Posterior vena cava (tissue), 2 donors: ENCODE measurements at regions not wholly inside any gene's neighbourhood (a gene's known extent, or its start where the extent isn't known, plus 50 kb on each side); places are given as distances from the start of the nearest gene placed in this dataset.
A peak's percentile ranks its signal among the peaks of the same experiment; 100 is the strongest.

Experiments
- DNase-seq: peaks from one replicate; pipeline ENCODE4 v3.0.0-alpha.2; 2020; ENCODE audit warnings: low spot score
- intact Hi-C, 2 donors: fragments of 100-400 bp; cut with DNase I; formaldehyde crosslinking; loops; one replicate each; pipeline versions ENCODE4 v1.14.1 to v1.14.2; 2022 to 2023
- donor health status: DM: yes; HTN: yes; CAD: no.
- donor health status: DM: yes; HTN: yes; CAD: no.

- no peak for DNase-seq
- intact Hi-C loops = no loop called here
These were observed 54.5 kb upstream of the HTR4 start for GRCh38 chr5:148708854-148709253.

DNA sequence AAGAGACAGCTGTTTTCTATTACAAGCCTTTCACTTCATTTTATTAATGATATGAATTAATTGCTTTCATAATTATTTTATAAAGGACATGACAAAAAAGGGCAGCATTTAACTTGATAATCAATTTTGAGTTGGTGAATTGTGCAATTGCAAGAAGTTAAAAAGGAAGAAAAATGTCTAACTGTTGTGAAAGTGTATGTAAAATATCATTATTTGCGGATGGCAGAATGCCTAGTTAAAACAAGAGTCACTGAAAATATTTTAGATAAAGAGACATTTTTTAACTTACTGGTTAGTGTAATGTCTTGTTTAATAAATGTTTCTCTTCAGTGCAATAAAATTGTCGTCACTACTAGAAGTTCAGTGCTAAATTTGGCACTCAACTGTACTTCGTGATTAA is 57.6 kb upstream of the HTR4 start:
- intact Hi-C loops = no loop called here
- DNase-seq = no peak

DNA sequence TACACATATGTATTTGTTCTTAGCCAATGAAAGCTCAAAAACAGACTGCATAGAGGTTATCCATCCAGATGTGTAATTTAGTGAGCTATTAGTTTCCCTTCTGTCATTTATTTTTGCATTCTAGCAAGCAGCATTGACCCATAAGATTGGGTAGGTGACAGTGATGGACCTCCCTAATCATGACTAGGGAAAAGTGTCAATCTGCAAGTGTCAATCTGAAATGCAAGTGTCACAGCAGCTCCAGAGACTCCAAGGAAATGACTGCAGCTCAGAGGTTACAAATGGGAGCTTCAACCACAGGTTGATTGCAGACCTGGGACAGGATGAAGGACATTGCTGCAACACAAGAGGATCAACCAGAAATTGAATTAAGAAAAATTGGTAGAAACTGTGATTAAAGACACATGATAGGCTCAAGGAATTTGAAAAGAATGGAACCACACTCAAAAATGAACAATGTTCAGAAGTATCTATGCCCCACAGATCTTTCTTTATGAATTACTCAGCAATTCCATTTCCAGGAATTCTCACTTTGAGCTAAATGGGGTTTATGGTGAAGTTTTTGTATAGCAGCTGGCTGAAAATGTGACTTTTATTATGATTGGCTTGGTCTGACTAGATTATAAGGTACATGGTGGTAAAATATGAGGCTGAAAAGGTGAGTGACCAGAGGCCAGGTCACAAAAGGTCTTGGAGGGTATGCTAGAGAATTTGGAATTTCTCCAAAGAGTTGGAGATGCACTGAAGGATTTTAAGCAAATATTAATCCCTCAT is 59.6 kb upstream of the HTR4 start:
- intact Hi-C loops = no loop called here
- no peak for DNase-seq

- DNase-seq = no peak
- intact Hi-C loops = no loop called here
These were observed 62.4 kb upstream of the HTR4 start for GRCh38 chr5:148716716-148717115.

DNA sequence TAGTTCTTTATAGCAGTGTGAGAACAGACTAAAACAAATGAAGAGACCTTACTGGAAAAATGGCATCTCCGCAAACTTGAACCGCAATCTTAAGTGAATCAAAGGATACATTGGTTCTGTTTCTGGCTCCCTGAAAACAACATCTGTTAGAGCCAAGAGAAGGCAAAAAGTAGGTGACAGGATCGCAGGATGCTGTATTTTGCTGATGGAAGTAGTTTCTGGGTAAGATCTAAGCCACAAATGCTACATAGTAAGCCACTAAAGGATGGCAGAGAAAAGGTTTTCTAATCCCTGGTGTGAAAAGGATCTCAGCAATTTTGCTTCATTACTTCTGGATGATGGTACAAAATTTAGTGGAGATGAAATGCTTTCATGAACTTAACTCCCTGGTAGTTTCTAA is 63.3 kb upstream of the HTR4 start:
- intact Hi-C loops = no loop called here
- DNase-seq = no peak

DNA sequence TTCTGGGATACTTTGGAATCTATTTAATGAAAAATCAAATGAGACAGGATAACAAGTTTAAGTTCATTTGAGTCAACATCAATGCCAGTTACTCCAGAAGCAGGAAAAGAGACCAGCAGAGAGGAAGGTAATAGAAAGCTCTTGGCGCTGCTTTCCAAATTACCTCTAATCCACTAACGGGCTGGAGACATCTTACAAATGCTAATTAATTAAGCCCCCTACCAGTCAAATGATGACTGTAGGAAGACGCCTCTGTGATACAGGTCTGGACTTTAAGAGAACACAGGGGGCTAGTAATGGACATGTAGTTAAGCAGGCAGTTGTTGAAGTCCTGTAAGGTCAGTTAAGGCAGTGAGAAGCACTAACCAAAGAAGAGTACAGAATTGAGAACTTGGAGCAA is 65.3 kb upstream of the HTR4 start:
- DNase-seq = no peak
- intact Hi-C loops = loop anchor here in 1 of 2 donors (5.0 kb wide), 1 partner anchor 407 kb away; the partner anchor contains the start of gene SPINK7

DNA sequence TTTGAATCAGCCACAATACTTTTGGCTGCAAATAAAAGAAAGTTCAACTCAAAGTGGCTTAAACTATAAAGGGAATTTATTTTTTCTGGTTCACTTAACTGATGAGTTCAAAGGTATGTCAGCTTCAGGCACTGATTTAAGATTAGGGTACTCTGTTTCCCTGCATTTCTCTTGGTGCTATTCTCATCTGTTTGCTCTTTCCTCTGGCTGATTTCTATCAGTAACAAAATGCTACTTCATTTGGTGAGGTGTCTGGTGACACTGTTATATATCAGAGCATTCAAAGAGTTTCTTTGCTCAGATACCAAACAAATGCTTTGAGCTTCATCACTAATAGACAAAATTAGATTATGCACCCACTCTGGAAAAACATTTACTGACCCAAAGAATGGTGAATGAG is 65.9 kb upstream of the HTR4 start:
- DNase-seq = no peak
- intact Hi-C loops = loop anchor here in 1 of 2 donors (5.0 kb wide), 1 partner anchor 408 kb away; the partner anchor contains the start of gene SPINK7

GRCh38 chr5:148723143-148723542 is 68.8 kb upstream of the HTR4 start:
- DNase-seq = no peak
- intact Hi-C loops = loop anchor here in 1 of 2 donors (5.0 kb wide), 1 partner anchor 411 kb away; the partner anchor contains the start of gene SPINK7

DNA sequence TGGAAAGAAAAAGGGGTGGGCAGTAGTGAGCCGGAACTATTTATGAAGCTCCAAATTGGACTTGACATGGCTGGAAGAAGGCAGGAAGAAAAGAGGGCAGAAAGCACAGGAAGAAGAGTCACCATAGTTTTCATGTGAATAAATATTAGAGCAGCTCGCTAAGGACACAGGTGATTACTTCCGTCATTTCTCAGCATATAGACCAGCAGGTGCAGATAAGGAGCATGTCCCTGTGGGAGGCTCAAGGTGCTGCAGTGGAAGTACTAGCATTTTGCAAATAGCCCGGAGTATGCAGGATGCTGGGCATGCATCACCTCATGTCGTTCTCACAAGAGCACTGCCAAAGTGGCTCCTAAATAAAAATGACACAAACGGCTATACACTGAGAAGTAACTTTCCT is 71.3 kb upstream of the HTR4 start:
- intact Hi-C loops = no loop called here
- no peak for DNase-seq

DNA sequence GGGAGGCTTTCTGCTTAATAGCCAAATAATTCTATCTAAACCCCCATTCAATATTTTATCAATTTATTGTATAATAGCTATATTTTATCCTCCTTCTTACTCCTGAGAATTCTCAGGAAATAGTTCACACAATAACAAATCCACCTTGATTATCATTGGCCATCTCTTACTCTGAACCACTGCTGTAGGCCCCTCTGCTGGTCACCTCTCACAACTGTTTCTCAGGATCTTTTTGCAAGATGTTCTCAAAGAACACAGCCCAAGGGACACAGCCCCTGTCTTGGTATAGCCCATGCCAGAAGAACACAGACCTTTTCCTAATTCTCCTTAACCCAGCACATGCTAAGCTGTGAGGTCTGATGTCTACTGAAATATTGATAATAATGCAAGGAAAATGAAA is 74.9 kb upstream of the HTR4 start:
- no peak for DNase-seq
- intact Hi-C loops = no loop called here

DNA sequence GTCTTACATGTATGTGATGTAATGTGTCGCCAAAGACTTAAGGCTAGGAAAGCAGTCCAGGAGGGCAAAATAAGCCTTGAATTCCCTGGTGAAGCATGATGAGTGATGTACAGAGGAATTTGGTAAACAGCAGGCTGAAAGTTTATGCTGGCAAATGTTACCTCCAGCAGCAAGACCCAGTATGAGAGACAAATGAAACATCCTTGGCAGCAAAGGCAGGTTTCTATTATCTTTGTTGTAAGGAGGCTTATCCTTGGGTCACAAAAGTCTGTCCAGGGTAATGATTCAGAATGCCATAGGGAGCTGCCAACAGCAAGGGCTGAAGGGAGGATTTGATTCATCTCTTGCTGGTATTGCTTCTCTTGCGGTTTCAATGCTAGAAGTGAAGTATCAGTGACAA is 75.9 kb upstream of the HTR4 start:
- no peak for DNase-seq
- intact Hi-C loops = loop anchor here (10.0 kb wide), 4 partner anchors 265 to 385 kb away; no protein-coding TSS in a partner anchor

- intact Hi-C loops = loop anchor here (10.0 kb wide), 4 partner anchors 264 to 384 kb away; no protein-coding TSS in a partner anchor
- DNase-seq = no peak
These were observed 76.9 kb upstream of the HTR4 start for GRCh38 chr5:148730942-148731898.

- DNase-seq = no peak
- intact Hi-C loops = loop anchor here (10.0 kb wide), 4 partner anchors 262 to 382 kb away; no protein-coding TSS in a partner anchor
These were observed 78.4 kb upstream of the HTR4 start for GRCh38 chr5:148732692-148733091.

DNA sequence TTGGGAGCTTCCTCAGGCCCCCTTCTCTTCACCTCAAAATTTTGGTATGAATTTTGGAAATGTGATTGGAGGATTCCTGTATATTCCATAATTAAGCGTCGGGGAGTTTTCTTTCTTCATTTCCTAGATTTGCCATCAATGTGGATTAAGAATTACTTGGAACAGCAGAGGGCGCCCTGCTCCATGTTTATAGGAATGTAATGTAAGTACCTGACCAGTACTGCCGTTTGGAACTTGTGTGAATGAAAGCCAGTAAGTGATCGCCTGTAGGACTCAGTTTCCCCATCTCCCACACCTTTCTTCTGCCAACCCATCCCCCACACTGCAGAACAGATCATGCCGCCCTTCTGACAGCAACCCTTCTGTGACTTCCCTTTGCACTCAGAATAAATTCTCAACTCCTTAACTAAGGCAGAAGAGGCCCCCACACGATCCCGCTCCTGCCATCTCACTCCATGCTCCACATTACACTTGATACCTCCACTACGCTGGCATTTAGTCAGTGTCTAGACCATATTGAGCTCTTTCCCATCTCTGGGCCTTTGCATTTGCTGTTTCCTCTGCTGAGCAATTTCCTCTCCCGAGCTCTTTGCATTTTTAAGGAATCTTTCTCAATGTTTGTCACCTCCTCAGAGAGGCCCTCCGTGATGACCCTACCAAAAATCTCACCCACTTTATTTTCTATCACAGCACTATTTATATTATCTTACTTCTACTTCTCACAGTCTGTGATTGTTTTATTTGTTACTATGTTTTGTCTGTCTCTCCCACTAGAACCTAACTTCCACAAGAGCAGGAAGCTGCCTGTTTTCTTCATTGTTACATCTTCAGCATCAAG is 79.5 kb upstream of the HTR4 start:
- intact Hi-C loops = loop anchor here (2.0 to 10.0 kb wide), 5 partner anchors 261 to 381 kb away; no protein-coding TSS in a partner anchor
- DNase-seq = peak; percentile 85

DNA sequence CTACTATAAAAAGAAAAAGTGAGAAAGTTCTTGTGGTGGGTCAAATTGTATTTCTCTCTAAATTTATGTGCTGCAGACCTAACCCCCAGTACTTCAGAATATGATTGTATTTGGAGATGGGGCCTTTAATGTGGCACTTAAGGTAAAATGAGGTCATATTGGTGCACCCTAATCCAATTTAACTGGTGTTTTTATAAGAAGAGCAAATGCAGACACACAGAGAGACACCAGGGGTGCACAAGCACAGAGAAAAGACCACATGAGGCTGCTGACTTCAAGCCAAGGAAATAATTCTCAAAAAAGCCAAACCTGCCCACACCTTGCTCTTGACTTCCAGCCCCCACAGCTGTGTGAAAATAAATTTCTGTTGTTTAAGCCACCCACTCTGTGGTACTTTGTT is 80.2 kb upstream of the HTR4 start:
- intact Hi-C loops = loop anchor here (2.0 to 10.0 kb wide), 5 partner anchors 260 to 380 kb away; no protein-coding TSS in a partner anchor
- no peak for DNase-seq

GRCh38 chr5:148735301-148735835 is 81.0 kb upstream of the HTR4 start:
- DNase-seq = no peak
- intact Hi-C loops = loop anchor here (2.0 to 10.0 kb wide), 5 partner anchors 259 to 379 kb away; no protein-coding TSS in a partner anchor

GRCh38 chr5:148739023-148739422 is 84.7 kb upstream of the HTR4 start:
- intact Hi-C loops = loop anchor here (10.0 kb wide), 4 partner anchors 256 to 376 kb away; no protein-coding TSS in a partner anchor
- DNase-seq = no peak

DNA sequence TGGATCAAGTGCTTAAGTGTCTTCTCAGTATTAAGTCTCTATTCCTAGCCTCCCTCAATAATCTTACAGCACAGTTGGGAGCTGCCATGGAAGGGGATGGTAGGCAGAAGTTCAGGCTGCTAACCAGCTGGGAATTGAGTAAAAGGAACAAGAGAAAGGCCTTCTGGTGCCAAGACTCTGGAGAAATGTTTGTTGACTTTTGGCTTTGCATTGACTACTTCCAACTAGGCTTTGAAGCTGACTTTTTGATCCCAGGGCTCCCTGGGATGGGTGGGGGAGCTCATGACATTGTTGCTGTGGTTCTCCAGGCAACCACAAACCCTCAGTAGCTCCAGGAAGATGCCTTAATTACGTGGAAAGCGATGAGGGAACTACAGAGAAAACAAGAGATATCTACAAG is 85.2 kb upstream of the HTR4 start:
- intact Hi-C loops = loop anchor here (10.0 kb wide), 4 partner anchors 255 to 375 kb away; no protein-coding TSS in a partner anchor
- DNase-seq = no peak
